Esophagus (tissue), 2 donors: ENCODE measurements at regions not wholly inside any gene's neighbourhood (a gene's known extent, or its start where the extent isn't known, plus 50 kb on each side); places are given as distances from the start of the nearest gene placed in this dataset.

ENCODE experiments used
- H3K27ac ChIP-seq, 2 donors: one replicate each; pipeline ENCODE4 v1.5.1; 2013; ENCODE audit warnings: low read depth in 2 of 2, mild to moderate bottlenecking in 2 of 2, inconsistent platforms in 1 of 2, low read length in 1 of 2, moderate library complexity in 1 of 2
- H3K27me3 ChIP-seq, 2 donors: one replicate each; pipeline ENCODE4 v1.6.1; 2013; ENCODE audit warnings: low read length in 2 of 2, control low read depth in 1 of 2, mild to moderate bottlenecking in 1 of 2; ENCODE audit not compliant: insufficient read depth in 2 of 2, control insufficient read depth in 1 of 2
- H3K36me3 ChIP-seq, 2 donors: one replicate each; pipeline ENCODE4 v1.6.1; 2013; ENCODE audit warnings: low read length in 1 of 2; ENCODE audit not compliant: control insufficient read depth in 2 of 2, insufficient read depth in 2 of 2
- H3K4me1 ChIP-seq, 2 donors: one replicate each; pipeline ENCODE4 v1.6.1; 2013; ENCODE audit warnings: low read length in 1 of 2; ENCODE audit not compliant: control insufficient read depth in 2 of 2, insufficient read depth in 2 of 2
- H3K4me3 ChIP-seq, 2 donors: one replicate each; pipeline ENCODE4 v1.5.1; 2013; ENCODE audit warnings: low read length in 2 of 2, mild to moderate bottlenecking in 2 of 2, low read depth in 1 of 2, moderate library complexity in 1 of 2
- H3K9me3 ChIP-seq, 2 donors: one replicate each; pipeline ENCODE4 v1.6.1; 2013; ENCODE audit warnings: mild to moderate bottlenecking in 2 of 2, low read depth in 1 of 2, low read length in 1 of 2, moderate library complexity in 1 of 2; ENCODE audit not compliant: control insufficient read depth in 2 of 2, insufficient read depth in 1 of 2
- WGBS, 2 donors: extraction: QIAGEN DNeasy Blood & Tissue Kit; methylation state at CpG; one replicate each; pipeline ENCODE4 v1.1.7; 2013; 5-methylcytosine and 5-hydroxymethylcytosine counted together
- donor health status: healthy with polysubstance abuse.
- donor health status: Bipolar disorder and iron deficiency.

- no peaks in the 10 kb centered on the region for H3K9me3 ChIP-seq
- H3K27me3 ChIP-seq: no peaks in the 10 kb centered on the region
- no peak overlapping the region for H3K27ac ChIP-seq
- no peaks in the 10 kb centered on the region for H3K4me1 ChIP-seq
- H3K36me3 ChIP-seq: no peaks in the 10 kb centered on the region
- H3K4me3 ChIP-seq: no peak overlapping the region
- 40 to 42% methylated on average over 3 of the region's 3 CpGs for WGBS, 2 donors
Observed at GRCh38 chr16:60703096-60703495, 1333.1 kb downstream of the CDH8 start.

DNA sequence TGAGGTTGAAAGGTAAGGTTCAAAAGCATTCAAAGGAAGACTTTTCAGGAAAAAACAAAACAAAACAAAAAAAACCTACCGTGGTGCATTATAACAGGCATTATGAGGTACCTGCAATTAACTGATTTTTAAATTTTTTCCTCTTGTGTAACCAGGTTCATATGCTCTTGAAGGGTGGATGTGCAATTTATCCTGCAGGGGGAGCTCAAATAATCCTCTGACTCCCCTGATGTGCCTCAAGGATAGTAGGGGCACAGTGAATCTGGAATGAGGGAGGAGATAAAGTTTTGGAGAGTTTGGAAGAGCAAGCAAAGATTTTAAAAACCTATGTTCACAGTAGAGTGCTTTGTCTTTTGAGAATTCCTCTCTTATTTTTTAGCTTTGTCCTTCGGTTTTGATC is 1349.4 kb downstream of the CDH8 start:
- Histone ChIP-seq H3K9me3 (peaks cover 0 to 4% of the 10 kb centered on the region in 2 donors), H3K27me3 (no peaks in the 10 kb centered on the region), H3K27ac (no peak overlapping the region), H3K36me3 (no peaks in the 10 kb centered on the region), H3K4me1 (no peaks in the 10 kb centered on the region), H3K4me3 (no peak overlapping the region)
- 70 to 73% methylated on average over 2 of the region's 2 CpGs for WGBS, 2 donors

DNA sequence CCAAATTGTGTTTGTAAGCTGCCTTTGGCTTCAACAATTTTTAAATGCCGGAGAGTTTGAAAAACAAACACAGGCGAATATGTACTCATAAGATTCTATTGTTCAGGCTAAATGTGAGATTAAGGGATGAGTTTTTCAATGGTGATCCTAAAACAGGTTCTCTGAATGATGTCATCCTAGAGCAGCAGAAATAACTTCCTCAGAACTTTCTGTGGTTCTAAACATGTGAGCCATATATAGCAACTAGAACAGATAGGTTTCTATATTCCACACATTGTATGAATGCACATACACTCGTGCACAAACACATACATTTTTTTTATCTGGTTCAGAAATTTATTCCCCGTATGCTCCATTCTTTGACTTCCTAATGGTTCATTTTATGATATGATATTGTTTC is 1352.2 kb downstream of the CDH8 start:
- Histone ChIP-seq H3K4me3 (no peak overlapping the region), H3K9me3 (peaks cover 0 to 1% of the 10 kb centered on the region in 2 donors)
- WGBS, 2 donors: 27 to 29% methylated on average over 4 of the region's 4 CpGs

GRCh38 chr16:60682219-60682618 is 1354.0 kb downstream of the CDH8 start:
- no peaks in the 10 kb centered on the region for H3K36me3 ChIP-seq
- H3K27me3 ChIP-seq: no peaks in the 10 kb centered on the region
- WGBS, 2 donors: 53 to 56% methylated on average over 1 of the region's 1 CpG
- no peak overlapping the region for H3K4me3 ChIP-seq
- no peaks in the 10 kb centered on the region for H3K4me1 ChIP-seq
- no peak overlapping the region for H3K27ac ChIP-seq
- H3K9me3 ChIP-seq: no peaks in the 10 kb centered on the region

More for the DNA sequence above, 1352.2 kb downstream of the CDH8 start:
- Histone ChIP-seq H3K4me1 (no peaks in the 10 kb centered on the region), H3K27me3 (no peaks in the 10 kb centered on the region), H3K27ac (no peak overlapping the region), H3K36me3 (no peaks in the 10 kb centered on the region)

DNA sequence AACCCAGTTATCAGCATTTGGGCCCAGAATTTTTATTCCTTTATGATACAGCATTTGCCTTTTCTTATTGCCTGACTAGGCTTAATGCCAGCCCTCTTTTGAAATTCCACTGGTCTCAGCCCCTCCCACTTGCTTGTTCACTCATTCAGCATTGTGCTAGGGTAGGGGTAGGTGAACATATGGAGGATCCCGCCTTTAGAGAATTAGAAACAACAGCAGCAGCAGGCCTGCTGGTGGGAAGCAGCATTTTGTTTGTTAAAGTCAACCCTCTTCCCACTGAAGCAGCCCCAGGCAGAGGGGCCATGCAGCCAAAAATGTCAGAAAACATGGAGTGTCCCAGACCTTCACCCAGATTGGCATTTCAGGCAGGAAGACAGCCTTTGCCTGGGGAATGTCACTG is 1355.2 kb downstream of the CDH8 start:
- Histone ChIP-seq H3K27me3 (no peaks in the 10 kb centered on the region), H3K36me3 (no peaks in the 10 kb centered on the region)
- WGBS, 2 donors: 66 to 85% methylated on average over 1 of the region's 1 CpG

DNA sequence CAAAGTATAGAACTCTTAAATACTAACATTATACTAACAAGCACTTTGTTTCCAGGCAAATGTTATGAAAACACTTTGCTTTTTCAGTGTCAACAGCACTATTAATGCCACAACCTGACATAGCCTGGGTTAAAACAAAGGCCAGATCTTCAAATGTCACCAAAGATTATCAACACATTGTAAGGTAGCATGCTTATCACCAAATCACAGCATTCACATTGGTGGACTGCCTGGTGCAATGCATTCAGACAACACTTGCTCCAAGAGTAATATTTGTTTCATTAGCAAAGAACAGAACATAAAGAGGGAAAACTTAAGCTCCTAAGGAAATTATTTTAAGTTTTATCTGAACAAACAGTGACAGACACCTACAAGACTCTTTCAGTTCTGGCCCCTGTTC is 1361.2 kb downstream of the CDH8 start:
- Histone ChIP-seq H3K36me3 (no peaks in the 10 kb centered on the region), H3K4me1 (no peaks in the 10 kb centered on the region), H3K9me3 (no peaks in the 10 kb centered on the region), H3K4me3 (no peak overlapping the region), H3K27ac (no peak overlapping the region), H3K27me3 (no peaks in the 10 kb centered on the region)

More for the DNA sequence above, 1355.2 kb downstream of the CDH8 start:
- Histone ChIP-seq H3K4me3 (no peak overlapping the region), H3K27ac (no peak overlapping the region), H3K9me3 (no peaks in the 10 kb centered on the region), H3K4me1 (no peaks in the 10 kb centered on the region)

DNA sequence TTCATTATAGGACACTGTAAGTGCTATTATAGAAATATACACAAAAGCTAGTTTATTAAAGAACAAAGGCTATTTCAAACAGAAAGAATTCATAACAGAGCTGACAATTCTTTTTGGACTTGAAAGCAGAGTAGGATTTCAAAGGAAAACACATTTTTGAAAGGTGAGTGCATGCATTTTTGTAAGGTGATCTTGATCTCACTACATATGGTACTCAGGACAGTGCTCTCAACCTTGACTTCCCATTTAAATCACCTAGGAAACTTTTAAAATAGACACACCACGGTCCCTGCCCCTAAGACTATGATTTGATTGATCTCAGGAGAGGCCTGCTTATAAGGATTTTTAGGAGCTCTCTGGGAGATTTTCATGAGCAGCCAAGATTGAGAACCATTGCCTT is 1362.0 kb downstream of the CDH8 start:
- no peaks in the 10 kb centered on the region for H3K4me1 ChIP-seq
- no peaks in the 10 kb centered on the region for H3K9me3 ChIP-seq
- 18 to 24% methylated on average over 1 of the region's 1 CpG for WGBS, 2 donors

DNA sequence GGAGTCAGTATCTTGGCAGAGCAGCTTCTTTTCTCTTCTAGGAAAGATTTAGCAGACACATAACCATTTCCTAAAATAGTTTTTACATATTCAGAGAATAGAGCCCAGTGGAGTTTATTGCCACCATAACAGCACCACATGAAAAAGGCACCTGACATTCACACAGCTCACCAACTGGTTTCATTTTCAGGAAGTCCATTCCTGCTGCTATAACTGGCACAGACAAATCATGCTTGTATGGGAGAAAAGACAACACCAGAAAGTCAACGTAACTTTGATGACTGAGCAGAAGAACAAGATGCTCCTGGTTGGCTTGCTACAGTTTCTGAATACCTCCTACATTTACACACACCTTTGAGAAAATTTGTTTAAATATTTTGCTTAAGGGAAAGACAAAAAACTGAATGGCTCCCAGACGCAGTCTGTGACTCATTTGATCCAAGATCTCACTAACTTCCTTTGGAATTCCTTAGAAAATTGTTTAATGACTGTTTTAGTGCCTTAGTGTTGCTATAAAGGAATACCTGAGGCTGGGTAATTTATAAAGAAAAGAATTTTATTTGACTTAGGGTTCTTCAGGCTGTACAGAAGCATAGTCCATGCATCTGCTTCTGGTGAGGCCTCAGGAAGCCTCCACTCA is 1380.6 kb downstream of the CDH8 start:
- WGBS, 2 donors: 45 to 56% methylated on average over 2 of the region's 2 CpGs
- Histone ChIP-seq H3K36me3 (no peaks in the 10 kb centered on the region), H3K4me1 (no peaks in the 10 kb centered on the region), H3K27ac (no peak overlapping the region), H3K4me3 (no peak overlapping the region), H3K9me3 (no peaks in the 10 kb centered on the region), H3K27me3 (no peaks in the 10 kb centered on the region)

More for the DNA sequence above, 1362.0 kb downstream of the CDH8 start:
- no peaks in the 10 kb centered on the region for H3K27me3 ChIP-seq
- no peak overlapping the region for H3K4me3 ChIP-seq
- H3K27ac ChIP-seq: no peak overlapping the region
- no peaks in the 10 kb centered on the region for H3K36me3 ChIP-seq

GRCh38 chr16:60651346-60651745 is 1384.9 kb downstream of the CDH8 start:
- H3K36me3 ChIP-seq: no peaks in the 10 kb centered on the region
- H3K27ac ChIP-seq: no peak overlapping the region
- H3K4me3 ChIP-seq: no peak overlapping the region
- no peaks in the 10 kb centered on the region for H3K9me3 ChIP-seq
- 79 to 87% methylated on average over 3 of the region's 3 CpGs for WGBS, 2 donors
- no peaks in the 10 kb centered on the region for H3K27me3 ChIP-seq
- no peaks in the 10 kb centered on the region for H3K4me1 ChIP-seq

- no peaks in the 10 kb centered on the region for H3K9me3 ChIP-seq
- no peaks in the 10 kb centered on the region for H3K36me3 ChIP-seq
- H3K4me1 ChIP-seq: no peaks in the 10 kb centered on the region
- H3K4me3 ChIP-seq: no peak overlapping the region
- no peaks in the 10 kb centered on the region for H3K27me3 ChIP-seq
- H3K27ac ChIP-seq: no peak overlapping the region
Observed at GRCh38 chr16:60648290-60648689, 1387.9 kb downstream of the CDH8 start.
